NCI-H2081 treated with DMSO at 0.1 percent for 48 hours (cell line): ENCODE measurements at regions not wholly inside any gene's neighbourhood (a gene's known extent, or its start where the extent isn't known, plus 50 kb on each side); places are given as distances from the start of the nearest gene placed in this dataset.
"Not testable (repeated sequence)": the region's sequence is repeated elsewhere in the genome, so short reads cannot be mapped to it uniquely, and the experiment has no call there.

Source experiments
- DNase-seq: peaks from one replicate; lab custom pipeline; 2025; lab: John Stamatoyannopoulos, UW

DNA sequence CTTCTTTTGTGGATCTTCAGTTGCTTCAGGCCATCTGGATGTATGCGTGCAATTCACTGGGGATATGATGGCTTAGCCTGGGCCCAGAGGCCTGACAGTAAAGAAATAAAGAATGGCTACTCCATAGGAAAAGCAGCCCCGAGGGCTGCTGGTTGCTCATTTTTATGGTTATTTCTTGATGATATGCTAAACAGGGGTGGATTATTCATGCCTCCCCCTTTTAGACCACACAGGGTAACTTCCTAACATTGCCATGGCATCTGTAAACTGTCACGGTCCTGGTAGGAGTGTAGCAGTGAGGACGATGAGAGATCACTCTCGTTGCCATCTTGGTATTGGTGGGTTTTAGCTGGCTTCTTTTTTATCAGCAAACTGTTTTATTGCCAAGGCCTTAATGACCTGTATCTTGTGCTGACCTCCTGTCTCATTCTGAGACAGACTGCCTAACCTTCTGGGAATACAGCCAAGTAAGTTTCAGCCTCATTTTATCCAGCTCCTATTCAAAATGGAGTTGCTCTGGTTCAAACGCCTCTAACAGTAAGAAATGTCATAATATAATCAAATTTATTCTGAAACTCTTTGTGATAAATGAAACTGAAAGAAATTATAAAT, 60.5 kb downstream of the DSEL start:
- no peak for DNase-seq

DNA sequence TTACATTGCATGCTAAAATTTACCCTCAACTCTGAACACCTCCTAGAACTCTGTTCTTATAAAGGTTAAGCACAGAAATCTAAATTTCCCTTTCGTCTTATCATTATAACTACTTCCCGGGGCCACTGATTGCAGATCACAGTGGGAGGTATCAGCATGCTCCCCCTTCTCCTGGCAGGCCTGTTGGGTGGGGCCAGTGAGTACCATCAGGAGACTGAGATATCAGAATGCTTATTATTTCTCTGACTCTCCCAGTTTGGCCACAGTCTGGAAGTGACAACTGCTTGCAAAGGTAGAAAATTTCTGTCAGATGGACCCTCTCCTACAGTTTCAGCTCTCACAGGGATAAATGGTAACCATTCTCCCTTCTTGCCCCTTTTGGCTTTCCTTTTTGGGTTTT, 62.6 kb downstream of the DSEL start:
- no peak for DNase-seq

DNA sequence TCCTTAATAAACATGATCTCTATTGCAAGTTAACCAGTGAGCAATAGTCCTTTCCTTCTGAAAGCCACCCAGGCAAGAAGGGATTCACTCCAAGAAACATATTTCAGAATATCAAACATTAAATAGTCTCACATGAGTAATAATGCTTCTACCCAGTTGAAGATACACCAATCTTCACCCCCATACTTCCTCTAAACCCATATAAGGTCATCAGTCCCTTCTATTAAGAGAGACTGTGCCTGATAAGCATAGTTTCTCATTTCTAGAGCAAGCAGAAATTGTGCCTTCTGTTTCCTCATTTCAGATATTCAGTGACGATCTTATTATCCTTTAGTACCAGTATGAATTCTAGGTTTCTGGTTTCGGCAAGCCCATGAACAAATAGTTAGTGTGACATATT, 64.6 kb downstream of the DSEL start:
- DNase-seq = no peak

DNA sequence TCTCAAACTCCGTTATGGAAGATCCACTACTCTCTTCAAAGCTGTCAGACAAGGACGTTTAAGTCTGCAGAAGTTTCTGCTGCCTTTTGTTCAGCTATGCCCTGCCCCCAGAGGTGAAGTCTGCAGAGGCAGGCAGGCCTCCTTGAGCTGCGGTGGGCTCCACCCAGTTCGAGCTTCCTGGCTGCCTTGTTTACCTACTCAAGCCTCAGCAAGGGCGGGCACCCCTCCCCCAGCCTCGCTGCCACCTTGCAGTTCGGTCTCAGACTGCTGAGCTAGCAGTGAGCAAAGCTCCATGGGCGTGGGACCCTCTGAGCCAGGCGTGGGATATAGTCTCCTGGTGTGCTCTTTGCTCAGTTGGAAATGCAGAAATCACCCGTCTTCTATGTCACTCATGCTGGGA, 65.4 kb downstream of the DSEL start:
- not testable (repeated sequence) for DNase-seq

DNA sequence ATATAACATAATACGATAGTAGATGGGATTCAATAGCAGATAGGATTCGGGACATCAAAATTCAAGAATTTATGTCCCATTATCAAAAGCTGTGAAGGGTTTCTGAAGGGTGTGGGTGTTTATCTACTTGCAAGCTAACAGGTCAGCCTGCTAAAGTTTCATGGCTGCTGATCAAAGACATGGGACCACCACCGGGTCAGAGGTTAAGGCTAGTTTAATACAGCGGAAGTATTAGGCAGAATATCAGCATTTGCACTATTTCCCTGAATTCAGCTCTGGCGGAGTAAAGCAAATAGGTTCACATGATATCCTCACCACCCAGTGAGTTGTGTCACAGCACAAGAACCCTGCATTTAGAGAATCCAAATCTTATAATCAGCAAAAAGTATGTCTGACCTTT, 82.5 kb downstream of the DSEL start:
- DNase-seq = no peak

DNA sequence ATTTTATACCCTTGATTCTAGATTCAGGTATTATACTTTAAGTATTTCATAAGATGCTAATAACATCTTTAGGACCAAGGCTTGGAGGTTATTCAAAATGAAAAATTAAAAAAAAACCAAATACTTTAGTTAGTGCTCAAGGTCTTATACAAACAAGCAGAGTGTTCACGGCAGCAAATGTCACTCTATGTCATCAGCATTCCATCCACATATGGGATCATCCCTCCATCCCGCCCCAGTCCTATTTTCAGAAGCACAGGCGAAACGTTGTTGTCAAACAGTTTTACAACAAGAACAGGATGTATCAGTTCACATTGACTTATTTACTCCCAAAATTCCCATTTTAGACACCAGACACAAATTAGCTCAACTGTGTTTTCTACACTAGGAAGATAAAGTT, 83.7 kb downstream of the DSEL start:
- no peak for DNase-seq

DNA sequence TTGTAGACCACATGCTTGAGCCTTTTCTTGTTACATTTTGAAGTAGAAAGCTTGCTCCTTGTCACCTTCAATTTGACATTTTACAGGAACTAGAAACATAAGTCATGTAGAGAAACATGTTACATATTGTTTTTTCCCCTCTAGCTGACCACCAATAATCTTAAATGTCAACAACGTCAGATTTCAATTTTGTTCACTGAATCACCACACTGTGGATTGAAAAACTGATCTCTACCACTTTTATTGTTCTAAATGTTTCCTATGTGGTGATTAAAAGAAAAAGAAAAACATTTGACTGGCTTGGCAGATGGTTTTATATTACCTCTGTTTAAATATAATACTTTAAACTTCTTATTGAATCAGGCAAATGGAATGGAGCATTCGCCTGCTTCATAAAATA, 87.7 kb downstream of the DSEL start:
- no peak for DNase-seq

DNA sequence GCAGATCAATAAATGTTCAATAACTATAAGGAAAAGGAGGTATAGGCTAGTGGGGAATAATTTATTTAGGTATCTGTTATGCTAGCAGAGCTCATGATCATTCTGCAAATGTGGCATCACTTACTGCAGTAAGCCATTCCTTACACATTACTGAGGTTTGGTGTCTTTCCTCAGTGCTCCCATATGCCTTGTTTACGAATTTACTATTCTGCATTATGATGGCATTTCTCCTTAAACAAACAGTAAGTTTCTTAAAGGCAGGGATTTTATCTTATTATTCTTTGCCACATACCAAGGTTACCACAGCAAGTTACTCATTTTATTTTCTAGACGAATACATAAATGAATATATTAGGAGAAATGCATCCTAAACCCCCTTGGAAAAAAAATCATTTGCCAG, 88.4 kb downstream of the DSEL start:
- no peak for DNase-seq

DNA sequence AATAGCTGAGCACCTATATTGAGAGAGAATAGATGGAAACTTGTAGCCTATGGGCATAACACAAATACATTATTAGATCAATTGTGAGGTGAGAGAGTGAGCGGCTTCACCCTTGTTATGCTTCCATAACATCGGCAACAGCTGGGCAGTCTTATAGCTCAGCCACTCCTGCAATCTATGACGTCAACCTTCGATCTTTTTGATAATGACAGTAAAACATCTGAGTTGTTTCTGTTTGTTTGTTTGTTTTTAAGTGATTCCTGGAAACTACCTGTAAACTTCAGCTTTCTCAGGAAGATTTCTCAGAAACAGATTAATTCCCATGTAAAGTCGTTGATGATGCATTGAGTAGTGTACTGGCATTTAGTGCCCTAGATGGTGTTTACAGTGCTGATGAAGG, 90.0 kb downstream of the DSEL start:
- DNase-seq = no peak

DNA sequence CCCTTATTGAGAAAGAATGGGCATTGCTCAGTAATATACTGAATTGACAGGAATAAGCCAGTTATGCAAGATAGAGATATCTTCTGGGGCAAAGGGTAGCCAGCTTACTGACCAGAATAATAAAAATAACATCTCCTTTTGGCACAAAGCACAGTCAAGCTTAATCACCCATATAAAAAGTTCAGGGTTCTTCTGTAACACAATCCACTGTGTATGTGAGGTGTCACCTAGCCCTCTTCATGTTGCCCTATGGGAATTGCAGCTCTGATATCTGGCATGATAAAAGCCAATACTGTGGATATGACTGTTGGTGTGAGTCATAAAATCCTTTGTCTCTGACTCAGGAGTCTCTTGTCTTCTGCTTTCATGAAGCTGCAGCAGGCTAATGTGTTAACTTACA, 90.8 kb downstream of the DSEL start:
- no peak for DNase-seq

DNA sequence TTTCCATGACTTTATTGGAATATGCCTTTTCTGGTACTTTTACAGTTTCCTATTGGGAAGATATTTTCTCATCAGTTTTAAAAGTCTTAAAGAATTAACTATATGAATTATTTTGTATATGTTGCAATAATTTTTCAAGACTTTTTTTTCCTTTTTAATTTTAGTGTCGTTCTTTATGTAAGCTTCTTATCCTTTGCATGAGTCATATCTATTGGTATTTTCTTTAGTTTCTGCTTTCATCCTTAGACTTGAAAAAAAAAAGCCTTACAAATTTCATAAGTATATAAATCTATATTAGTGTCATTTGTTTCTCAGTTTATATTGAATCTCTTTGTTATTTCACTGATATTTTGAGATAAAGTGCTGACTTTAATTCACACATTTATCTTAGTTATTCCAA, 94.9 kb downstream of the DSEL start:
- DNase-seq = no peak

DNA sequence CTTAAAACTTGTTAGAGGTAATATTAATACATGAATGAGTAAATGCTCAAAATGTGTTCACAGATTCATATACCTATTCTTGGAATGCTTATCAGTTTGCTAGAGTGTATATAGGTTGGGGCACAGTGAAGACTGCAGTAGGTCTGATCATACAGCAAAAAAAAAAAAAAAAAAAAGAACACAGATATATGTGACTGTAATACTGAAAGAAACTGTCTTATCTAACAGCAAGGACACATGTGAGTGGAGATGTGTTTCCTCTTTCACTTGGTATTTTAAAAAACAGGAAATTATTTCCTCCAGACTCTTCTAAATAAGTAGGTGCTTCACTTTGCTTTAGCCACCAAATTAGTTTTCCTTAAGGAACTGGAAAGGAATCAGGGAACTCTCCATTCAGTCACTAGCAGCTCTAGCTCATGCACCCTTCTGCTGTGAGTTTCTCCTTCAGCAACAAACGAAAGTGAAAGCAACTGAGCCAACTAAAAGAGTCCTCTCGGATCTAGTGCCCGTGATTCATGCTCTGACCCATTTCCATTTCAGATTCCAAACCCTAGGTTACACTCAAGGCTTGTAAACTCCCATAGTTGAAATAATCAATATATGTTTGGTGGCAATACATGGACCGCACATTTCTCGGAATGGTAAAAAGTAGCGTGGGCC, 98.5 kb downstream of the DSEL start:
- DNase-seq = no peak

DNA sequence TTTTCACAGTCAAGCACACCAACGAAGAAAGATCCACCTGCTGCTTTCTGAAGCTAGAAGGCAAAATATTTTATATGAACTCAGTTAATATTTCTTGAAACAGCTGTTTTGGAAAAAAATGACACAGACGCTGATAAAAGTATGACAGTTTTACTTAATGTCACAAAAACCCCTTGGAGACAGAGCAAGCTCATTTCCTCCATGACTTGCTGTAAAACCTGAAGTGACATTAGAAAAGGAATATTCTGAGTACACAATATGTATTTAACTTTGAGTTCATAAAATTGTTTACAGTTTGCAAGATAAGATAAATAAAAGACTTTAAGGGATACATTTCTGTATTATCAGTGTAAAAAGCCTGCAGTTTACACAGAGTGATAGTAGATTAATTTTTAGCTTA, 105.4 kb downstream of the DSEL start:
- no peak for DNase-seq

DNA sequence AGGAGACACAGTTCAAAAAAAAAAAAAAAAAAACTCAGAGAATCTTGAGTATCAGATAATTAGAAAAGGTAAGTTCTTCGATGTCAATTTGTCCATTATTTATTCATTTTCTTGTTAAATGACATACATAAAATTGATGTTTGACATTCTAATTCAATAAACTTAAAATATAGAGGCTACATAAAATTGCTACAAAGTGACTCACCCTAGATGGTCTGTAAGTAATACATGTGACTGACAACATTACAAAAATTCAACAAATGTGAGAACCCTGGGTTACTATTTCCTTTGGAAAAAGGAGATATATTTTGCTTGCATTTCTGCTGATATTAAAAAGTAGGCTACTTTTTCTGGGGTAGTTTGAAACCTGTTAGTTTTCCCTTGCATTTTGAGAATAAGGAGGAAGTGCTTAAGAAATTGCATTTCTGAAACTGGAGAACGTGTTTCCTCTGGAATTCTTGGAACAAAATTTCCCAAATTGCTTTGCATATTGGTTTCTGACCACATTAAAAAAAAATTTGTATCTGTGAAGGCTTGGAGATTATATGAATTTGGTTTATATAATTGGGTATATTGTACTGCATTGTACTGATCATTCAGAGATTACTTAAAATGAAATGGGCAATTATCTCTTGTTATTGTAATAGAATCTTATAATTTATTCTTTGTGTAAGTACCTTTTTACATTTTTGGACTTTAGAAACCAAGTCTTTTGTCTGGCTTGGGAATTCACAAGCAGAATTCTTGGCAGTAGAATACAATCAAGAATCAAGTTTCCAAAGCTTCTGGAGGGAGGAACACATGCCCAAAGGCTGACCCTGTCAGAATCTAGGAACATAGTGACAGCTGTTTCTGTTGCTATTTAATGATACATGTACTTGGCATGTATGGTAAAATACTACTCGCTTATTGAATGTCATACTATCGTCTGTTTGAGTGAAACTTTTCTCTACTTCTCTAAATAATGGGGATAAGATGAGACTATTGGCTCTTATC, 106.1 kb downstream of the DSEL start:
- no peak for DNase-seq

DNA sequence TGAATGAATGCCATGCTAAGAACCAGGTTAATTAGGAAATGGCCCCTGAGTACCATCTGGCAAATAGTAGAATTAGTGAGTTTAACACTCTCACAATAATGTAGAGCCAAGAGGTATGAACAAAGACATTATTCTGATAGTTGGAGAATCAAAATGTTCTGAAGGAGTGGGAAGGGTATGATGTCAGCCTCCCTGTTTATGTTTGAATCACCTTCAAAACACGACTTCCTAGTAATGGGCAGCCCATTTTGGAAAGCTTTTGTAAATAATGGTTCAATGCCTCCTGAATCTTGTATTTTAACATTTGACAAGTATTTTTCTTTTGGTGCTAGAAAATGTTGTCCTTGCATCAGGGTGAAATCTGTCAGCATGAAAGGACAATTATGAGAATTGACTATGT, 108.3 kb downstream of the DSEL start:
- no peak for DNase-seq

DNA sequence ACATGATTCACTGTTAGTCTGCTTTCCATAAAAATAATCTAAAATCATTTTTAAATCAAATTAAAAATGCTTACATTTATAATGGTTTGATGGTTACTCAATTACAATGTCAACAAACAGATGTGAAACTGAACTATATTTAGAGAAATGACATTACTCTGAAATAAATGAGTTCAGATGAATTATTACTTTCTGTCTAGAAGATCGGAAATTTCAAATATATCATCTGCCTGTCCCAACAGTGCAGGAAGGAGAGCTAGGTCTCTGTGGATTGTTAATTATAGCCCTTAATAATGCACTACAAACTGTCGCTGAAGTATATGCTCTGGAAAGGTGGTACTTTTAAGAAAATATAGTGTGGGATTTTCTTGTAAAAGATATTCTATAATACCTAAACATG, 109.8 kb downstream of the DSEL start:
- no peak for DNase-seq

DNA sequence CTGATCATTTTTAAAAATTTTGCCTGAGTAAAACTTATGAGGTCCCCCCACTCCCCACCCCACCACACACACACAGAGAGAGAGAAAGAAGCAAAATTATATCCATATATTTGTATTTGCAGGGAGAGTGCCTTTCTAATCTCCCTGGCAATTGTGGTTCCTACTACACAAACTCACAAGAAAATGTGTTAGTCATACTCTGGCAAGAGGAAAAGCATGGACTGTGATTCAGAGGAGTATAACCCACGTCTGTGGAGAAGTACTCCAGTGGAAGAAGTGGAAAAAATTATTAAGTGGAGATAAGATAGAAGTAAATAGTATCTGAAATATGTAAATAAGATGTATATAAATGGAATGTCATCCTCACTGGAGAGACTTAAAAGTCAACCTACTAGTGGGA, 114.0 kb downstream of the DSEL start:
- no peak for DNase-seq

DNA sequence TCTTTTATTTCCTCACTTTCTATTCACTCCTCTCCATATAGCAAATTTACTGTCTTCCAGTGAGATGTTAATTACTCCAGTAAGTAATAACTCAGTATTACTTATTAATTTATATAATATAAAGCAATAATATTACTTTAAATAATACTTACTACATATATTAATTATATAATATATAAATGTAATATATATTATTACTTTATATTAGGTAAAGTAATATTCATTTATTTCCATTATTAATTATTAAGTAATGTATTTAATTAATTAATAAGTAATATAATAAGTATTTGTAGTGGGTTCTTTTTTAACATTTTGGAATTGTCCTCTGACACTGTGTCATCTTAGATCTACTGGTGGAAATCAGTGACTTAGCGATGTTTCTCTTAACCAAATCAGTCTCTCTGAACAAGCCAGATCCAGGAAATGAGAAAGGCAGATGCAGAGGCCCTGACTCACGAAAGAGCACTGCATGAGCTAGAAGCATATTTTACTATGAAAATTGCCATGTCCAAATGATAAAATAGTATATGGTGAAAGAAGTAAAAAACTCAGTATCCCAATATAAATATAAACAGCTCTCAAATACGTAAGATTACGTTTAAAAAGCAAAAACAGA, 115.9 kb downstream of the DSEL start:
- no peak for DNase-seq

DNA sequence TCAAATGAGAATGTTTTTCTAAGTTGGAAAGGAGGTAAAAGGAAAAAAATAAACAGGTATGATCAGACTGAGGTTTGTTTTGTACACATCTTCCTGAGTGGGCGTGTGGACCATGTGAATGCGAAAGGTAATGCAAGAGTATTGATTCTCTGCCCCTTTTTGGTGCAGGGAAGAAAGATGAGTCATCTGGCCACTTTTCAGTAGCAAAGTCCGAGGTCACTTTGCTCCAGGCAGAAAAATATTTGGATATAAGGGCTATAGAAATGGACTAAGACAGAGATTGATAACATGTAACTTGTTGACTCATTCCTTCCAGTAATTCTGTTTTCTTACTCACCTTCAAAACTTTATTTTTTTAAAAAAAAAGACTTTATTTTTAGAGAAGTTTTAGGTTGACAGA, 130.5 kb downstream of the DSEL start:
- DNase-seq = no peak

DNA sequence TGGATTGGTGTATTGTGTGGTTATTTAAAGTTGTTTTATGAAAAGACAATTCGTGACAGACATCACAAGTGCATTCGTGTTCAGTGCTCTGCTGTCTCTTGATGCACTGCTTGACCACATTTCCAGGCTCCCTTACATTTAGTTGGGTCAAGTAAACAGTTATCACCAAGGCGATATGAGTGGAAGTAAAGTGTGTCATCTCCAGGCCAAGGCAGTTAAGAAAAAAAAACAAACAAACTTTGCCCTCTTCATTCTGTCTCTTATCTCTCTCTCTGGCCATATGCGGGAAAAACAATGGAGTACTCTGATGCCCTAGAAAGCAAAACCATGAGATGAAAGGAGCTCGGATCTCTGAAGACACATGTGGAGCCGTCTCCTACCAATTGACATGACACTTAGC, 131.1 kb downstream of the DSEL start:
- no peak for DNase-seq

DNA sequence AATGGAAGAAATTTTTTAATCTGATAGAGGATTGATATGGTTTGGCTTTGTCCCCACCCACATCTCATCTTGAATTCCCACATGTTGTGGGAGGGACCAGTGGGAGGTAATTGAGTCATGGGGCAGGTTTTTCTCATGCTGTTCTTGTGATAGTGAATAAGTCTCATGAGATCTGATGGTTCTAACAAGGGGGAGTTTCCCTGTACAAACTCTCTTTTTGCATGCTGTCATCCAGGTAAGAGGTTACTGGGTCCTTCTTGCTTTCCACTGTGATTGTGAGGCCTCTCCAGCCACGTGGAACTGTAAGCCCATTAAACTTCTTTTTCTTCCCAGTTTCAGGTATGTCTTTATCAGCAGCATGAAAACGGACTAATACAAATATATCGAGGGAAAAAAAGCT, 132.5 kb downstream of the DSEL start:
- DNase-seq = not testable (repeated sequence)

DNA sequence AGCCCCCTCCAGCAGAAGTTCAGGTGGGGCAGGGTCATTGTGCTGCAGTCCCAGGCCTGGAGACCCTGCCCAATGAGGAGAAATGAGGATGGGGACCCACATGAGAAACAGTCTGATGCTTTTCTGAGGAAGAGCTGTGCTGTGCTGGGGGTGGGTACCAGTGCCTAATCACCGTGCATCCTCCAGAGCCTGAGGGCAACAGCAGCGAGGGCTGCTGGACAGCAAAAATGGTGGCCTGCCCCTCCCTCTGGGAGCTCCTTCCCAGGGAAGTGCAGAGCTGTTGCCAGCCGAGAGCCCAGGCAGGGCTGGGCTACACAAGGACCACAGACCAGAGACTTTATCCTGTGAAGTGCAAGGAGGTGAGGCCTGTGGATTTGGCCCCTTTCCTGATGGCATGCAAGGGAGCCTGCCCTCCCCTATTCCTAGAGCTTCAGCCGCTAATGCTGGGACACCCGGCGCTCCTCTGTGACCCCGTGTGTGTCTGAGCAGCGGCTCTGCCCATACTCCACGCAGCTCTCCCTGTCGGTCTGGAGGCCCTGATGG, 134.8 kb downstream of the DSEL start:
- DNase-seq = no peak
